ENCODE measurements at regions not wholly inside any gene's neighbourhood (a gene's known extent, or its start where the extent isn't known, plus 50 kb on each side); places are given as distances from the start of the nearest gene placed in this dataset.

- DNase-seq: no peak
Measured at GRCh38 chr16:85419503-85420408, 193.4 kb upstream of the GSE1 start.

GRCh38 chr16:85420501-85421337, 192.4 kb upstream of the GSE1 start:
- peak; percentile 78 for DNase-seq

GRCh38 chr16:85421338-85422195, 191.6 kb upstream of the GSE1 start:
- DNase-seq: no peak

GRCh38 chr16:85422196-85422631, 190.9 kb upstream of the GSE1 start:
- DNase-seq: no peak

GRCh38 chr16:85422632-85423550, 190.2 kb upstream of the GSE1 start:
- no peak for DNase-seq

- no peak for DNase-seq
Measured at GRCh38 chr16:85423631-85424030, 189.5 kb upstream of the GSE1 start.

- no peak for DNase-seq
Measured at GRCh38 chr16:85424260-85425073, 188.7 kb upstream of the GSE1 start.

- DNase-seq: no peak
Measured at GRCh38 chr16:85425074-85425662, 188.0 kb upstream of the GSE1 start.

- DNase-seq: no peak
Measured at GRCh38 chr16:85426806-85427205, 186.3 kb upstream of the GSE1 start.

GRCh38 chr16:85428168-85428898, 184.8 kb upstream of the GSE1 start:
- DNase-seq: peak; percentile 54

GRCh38 chr16:85428899-85429775, 184.0 kb upstream of the GSE1 start:
- DNase-seq: no peak

GRCh38 chr16:85429776-85430522, 183.2 kb upstream of the GSE1 start:
- no peak for DNase-seq

- DNase-seq: no peak
Measured at GRCh38 chr16:85430523-85431421, 182.3 kb upstream of the GSE1 start.

GRCh38 chr16:85431431-85432124, 181.5 kb upstream of the GSE1 start:
- no peak for DNase-seq

- DNase-seq: no peak
Measured at GRCh38 chr16:85432606-85433005, 180.5 kb upstream of the GSE1 start.

- no peak for DNase-seq
Measured at GRCh38 chr16:85433477-85433876, 179.6 kb upstream of the GSE1 start.

Data from CD4-positive, alpha-beta T cell treated with Interleukin-12 subunit alpha and Interleukin-12 subunit beta, for 1 hour (primary cell).